NCI-H1092 (cell line): ENCODE measurements at regions not wholly inside any gene's neighbourhood (a gene's known extent, or its start where the extent isn't known, plus 50 kb on each side); places are given as distances from the start of the nearest gene placed in this dataset.
A peak's percentile ranks its signal among the peaks of the same experiment; 100 is the strongest.

Experiments
- DNase-seq: peaks from one replicate; lab custom pipeline; 2025; lab: John Stamatoyannopoulos, UW

DNA sequence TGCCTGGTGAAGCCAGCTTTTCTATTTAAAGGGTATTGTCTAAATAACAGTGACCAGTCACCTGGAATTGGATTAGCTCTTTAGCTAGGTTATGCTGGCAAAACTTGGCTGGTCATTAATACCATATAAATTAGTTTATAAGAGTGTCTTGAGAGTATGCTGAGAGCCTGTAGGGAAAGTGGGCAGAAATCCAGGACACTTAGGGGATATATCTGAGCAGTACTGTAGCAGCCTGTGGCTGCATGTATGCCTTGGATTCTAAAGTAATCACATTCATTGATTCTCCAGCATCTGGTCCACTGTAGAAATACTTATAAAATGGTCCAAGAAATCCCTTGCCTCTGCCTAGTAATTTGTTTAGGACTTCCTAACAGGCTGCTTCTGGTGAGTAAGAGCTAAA lies 288.9 kb upstream of the DMAC1 start:
- DNase-seq, result no peak

DNA sequence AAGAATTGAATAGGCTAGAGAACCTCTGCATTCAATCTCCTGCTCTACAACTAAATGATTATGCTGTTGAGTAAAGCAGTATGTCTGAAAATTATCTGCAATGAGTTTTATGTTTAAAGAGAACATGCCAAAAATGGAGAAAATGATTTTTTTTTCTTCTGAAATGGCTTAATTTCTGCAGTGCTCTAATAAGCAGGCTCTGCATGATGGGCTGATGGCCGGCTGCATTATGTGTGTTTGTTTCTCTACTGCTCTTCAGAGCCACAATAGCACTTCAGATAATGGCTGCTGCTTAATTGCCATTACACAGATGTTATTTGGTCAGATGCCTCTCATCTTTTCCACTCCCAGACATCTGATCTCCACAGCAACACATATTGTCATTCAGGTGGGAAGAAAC lies 286.4 kb upstream of the DMAC1 start:
- DNase-seq, result peak; percentile 91

GRCh38 chr9:8078641-8079140 lies 279.1 kb upstream of the DMAC1 start:
- DNase-seq, result no peak

DNA sequence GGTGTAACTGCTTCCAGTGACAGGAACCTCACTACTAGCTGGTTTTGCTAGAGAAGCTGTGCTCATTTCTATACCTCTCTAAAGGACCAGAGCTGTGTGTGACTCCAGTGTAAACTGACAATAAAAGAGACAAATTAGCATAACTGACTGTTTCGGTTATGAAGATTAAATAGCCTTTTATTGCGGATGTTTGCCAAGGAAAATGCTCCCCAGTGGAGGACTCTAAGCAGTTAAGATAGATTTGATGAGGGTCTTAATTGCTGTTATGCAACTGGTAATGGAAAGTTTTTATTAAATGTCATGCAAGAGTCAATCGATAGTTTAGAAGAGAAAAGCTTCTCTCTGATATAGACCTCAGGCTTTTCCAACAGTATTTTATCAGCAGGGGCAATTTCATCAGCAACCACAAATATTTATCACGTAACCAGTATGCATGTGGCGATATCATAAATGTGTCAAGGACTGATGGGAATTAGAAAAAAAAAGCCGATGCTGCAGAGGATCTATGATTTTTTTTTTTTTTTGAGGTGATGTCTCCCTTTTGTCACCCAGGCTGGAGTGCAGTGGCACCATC lies 275.2 kb upstream of the DMAC1 start:
- DNase-seq, result no peak

- DNase-seq, result peak; percentile 32
Measured at GRCh38 chr9:8071445-8071798, 271.8 kb upstream of the DMAC1 start.

DNA sequence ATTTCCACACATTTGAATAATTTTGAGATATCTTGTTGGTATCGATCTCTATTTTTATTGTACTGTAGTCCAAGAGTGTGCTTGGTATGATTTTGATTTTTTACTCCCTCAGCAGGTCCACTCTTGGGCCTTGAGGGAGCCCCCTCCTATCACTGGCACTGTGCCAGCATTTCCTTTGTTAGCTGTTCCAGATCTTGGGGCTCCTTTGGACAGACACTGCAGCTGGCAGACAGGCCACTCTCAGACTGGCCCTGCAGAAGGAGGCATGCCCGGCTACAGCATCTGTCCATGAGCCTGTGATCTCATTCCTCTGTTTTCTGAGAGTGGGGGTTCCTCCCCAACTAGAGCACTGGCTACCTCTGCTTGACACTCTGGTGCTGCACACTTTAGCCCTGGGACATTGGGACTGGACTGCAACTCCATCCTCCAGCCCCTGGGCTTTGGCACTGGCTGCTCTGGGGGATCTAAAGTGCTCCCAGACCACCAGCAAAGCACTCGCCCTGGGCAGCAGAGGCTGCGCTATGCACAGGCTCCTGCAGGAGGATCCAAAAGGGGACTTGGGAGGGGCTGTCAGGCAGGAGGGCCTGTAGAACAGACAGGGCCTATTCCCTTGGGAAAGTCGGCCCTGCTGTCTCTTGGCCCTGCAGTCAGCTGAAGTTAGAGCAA lies 271.3 kb upstream of the DMAC1 start:
- DNase-seq, result no peak

GRCh38 chr9:8062459-8062858 lies 262.9 kb upstream of the DMAC1 start:
- DNase-seq, result no peak

- DNase-seq, result no peak
Measured at GRCh38 chr9:8053501-8053900, 253.9 kb upstream of the DMAC1 start.

DNA sequence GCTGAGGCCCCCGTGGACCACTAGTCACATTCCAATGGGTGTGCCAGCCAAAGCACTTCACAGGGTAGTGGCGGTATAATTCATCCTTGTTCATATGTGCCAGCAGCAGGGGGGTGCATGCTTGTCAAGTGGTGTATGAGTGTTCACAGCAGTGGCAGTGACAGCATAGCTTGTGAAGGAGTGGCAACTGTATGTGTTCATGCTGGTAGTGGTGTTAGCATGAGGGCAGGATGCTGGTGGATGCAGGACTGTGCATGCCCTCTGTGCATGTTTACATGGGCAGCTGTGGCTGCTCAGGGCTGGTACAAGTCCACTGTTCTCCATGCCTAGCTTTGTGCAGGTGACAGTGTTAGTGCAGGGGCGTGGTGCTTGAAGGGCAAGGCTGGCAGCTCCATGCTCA lies 253.4 kb upstream of the DMAC1 start:
- DNase-seq, result no peak

DNA sequence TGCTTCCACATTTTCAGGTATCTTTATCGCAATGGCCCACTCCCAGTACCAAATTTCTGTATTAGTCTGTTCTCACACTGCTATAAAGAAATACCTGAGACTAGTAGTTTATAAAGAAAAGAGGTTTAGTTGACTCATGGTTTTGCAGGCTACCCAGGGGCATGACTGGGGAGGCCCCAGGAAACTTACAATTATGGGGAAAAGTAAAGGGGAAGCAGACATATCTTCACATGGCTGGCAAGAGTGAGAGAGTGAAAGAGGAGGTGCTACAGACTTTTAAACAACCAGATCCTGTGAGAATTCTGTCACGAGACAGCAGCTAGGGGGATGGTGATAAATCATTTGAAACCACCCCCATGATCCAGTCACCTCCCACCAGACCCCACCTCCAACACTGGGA lies 238.2 kb upstream of the DMAC1 start:
- DNase-seq, result no peak

DNA sequence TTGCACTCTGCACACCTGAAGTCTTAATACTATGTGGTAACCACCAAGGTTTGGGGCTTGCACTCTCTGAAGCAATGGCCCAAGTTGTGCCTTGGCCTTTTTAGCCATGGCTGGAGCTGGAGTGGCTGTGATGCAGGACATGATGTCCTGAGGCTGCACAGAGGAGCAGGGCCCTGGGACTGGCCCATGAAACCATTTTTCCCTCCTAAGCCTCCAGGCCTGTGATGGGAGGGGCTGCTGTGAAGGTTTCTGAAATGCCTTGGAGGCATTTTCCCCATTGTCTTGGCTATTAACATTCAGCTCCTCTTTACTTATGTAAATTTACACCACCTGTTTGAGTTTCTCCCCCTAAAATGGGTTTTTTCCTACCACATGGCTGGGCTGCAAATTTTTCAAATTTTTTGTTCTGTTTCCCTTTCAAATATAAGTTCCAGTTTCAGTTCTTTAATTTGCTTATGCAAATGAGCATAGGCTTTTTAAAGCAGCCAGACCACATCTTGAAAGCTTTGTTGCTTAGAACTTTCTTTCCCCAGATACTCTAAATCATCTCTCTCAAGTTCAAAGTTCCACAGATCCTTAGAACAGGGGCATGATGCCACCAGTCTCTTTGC lies 237.4 kb upstream of the DMAC1 start:
- no peak for DNase-seq

- DNase-seq, result no peak
Measured at GRCh38 chr9:8033794-8034193, 234.2 kb upstream of the DMAC1 start.

DNA sequence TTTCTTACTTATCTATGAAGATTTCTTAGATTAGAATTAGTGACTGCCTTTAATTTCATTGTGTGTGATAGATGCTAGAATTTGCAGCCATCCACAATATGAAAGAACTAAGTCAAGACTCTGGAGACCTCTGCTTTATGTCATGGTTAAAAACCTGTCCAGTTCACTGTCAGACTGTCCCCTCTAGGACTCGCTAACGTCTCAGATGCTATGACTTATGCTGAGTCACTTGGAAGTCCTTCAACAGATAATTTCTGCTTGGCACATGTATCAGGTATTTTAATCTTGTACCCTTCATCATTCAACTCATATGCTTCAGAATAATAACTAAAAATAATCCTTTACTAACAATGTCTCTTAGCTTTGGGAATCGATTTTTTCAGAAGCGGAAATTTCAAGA lies 230.5 kb upstream of the DMAC1 start:
- no peak for DNase-seq

DNA sequence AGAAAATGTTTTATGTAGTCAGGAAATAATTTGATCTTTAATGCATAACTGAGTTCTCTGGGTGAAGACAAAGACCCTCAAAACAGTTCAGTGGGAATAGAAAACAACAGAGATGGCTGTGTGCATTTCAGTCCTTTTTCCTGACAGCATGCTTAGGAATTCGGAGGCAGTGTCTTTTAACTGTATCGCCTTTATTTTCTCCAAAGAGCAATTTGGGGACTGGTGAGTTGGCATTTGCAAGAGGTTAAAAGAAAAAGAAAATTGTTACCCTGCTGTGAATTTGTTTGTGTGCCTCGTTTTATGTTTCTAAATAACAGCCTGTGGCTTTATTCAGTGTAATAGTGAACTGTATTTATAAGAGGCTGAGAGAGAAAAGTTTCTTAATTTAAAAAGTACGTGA lies 227.8 kb upstream of the DMAC1 start:
- no peak for DNase-seq

GRCh38 chr9:8025551-8025950 lies 226.0 kb upstream of the DMAC1 start:
- no peak for DNase-seq

DNA sequence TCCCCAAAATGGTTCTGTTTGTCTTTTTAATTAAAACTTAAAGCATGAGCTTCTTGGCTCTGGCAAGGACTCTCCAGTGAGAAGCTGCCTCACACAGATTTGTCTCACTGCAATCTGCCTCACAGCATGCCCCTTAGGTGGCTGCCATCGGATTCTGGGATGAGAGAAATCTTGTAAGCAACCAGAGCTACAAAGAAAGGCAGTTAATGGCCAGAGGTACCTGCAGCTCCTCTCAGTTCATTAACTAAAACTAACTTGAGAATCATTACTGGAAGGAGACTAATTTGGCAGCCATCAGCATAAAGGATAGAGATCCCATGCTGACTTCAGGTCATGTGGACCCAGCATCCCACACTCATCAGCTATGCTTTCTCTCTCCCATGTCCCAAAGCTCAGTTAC lies 220.6 kb upstream of the DMAC1 start:
- no peak for DNase-seq

DNA sequence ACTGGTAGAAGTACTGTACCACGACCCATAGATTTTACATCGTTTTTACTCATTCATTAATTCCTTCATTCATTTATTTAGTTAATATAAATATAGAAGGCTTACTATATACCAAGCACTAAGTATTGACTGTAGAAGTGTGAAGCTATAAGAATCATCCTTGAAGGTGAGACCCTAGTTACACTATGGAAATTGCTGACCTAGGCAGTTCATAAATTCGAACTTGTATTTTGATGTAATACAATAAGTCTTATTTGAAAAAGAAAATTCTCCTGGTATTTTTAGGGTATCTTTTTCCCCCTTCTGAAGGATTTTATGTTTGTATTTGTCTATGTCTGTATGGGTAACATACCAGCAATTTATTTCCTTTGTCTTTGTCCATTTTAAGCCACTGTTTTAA lies 220.1 kb upstream of the DMAC1 start:
- no peak for DNase-seq

DNA sequence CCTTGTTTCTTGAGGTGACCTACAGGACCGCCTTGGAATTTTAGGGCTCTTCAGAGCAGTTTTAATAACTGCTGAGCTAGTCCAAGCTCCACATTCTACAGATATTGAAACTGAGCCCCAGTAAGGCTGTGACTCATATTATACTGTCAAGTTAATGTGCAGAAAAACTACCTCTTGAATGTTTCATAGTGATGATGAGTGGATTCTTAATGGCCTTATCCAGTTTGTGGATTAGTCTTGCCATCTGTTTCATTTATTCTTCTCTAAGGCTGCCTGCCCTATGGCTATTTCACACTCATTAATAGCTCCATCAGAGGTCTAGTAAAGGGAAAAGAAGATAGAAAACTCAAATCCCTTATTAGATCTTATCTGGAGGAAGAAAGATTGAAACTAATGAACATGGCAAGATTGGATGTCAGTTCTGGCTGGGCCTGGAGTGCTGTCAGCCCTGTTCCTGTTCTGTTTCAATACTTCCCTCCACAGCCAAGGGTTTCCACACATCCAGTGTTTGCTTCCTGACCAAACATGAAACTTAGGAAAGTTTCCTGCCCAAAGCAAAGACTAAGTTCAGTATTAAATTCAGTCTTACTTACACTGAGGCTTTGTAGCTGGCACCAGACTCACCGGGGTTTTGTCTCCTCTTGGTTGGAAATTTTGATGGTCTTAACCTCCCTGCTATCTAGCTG lies 215.6 kb upstream of the DMAC1 start:
- DNase-seq, result no peak

- no peak for DNase-seq
Measured at GRCh38 chr9:8012986-8013385, 213.4 kb upstream of the DMAC1 start.

- no peak for DNase-seq
Measured at GRCh38 chr9:8011974-8012373, 212.4 kb upstream of the DMAC1 start.

DNA sequence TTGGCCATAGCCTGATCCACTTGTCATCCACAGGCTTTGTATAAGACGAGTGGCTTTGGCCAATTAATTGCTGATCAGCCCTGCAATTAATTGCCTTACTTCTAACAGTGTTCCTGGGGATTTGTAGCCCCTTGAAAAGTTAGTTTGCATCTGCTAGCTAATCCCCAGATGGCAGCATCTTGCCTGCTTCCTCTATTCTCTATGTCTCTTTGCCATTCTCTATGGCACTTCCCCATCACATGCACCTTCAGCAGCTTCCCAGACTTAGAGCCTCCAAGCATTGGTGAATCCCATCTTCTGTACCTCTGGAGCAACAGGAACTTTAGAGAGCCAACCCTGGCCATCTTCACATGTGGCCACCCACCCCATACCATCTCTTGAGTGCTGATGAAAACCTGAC lies 197.0 kb upstream of the DMAC1 start:
- no peak for DNase-seq

DNA sequence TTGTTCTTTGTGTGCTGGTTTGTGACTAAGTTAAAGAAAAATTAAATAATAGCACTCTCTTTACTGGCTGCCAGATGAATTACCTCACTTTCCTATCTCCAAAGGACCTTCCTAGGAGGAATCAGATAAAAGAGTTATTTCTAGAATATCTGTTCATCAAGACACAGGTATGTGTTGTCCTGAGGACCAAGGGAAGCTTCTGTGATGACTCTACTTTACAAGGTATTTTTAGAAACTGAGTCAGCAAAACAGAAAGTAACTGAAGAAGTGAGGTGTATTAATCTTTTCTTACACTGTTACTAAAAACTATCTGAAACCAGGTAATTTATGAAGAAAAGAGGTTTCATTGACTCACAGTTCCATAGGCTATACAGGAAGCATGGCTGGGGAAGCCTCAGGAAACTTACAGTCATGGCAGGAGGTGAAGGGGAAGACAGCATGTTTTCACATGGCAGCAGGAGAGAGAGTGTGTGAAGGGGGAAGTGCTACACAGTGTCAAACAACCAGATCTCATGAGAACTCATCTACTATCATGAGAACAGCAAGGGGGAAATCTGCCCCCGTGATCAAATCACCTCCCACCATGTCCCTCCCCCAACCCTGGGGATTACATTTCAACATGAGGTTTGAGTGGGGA lies 189.2 kb upstream of the DMAC1 start:
- DNase-seq, result no peak

DNA sequence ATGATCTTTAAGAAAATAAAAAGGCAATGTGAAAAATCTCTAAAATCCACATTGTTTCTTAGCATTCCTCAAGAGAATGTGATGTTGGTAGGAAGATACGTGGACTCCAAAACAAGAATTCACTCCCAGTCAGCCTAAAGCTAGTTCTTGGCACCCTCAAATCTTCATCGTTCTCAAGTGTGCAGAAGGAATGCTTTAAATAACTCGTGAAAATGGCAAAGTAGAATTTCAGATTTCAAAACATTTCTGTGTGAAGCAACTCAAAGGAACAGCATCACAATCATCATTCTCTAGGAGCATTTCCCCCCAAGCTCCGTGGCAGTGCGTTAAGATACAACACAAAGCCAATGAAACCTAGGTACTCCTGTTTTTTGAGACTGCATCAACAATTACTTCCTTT lies 185.1 kb upstream of the DMAC1 start:
- DNase-seq, result no peak
